ENCODE measurements at regions not wholly inside any gene's neighbourhood (a gene's known extent, or its start where the extent isn't known, plus 50 kb on each side); places are given as distances from the start of the nearest gene placed in this dataset.

DNA sequence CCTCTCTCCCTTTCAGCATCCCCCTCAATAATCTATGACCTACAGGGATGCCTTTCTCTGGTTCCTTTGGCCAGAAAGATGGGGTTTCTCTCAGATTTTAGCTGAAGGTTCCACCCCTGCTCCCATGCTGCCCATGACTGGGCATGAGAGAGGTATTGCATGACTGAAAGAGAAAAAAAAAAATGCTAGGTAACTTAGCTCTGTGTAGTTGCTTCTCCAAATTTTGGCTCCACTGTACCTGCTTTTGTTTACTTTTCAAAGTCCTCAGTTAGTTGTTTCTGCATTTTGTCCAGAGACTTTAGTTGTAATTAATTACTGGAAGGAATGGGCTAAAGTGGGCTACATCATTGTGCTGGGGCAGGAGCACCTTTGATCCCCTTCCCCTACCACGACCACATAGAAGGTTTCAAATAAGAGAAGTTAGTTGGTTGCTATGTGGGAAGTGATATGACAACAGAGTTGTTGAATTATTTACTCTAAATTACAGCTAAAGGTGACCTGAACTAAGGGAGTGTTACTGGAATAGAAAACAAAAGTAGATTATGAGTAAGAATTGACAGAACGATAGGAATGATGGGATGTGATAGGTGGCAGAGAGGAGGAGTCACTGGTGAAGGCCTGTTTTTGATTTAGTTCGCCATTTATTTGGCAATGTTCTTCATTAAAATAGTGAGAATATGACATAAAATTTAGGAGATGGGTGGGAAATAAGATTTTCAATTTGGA is 605.4 kb upstream of the NR2F2 start:
- no peak for ATAC-seq
- intact Hi-C loops (cut with DNase I) = no loop called here
- no peaks in the 10 kb centered on the region for H3K4me1 ChIP-seq
- H3K27me3 ChIP-seq (ENCODE audit: low read depth) = no peaks in the 10 kb centered on the region
- H3K4me3 ChIP-seq = no peak overlapping the region
- no peak for DNase-seq
- H3K27ac ChIP-seq = no peak overlapping the region
- no peaks in the 10 kb centered on the region for H3K36me3 ChIP-seq
- no peak for TF ChIP-seq CTCF (IDR thresholded peaks at IDR 0.05)
- H3K9me3 ChIP-seq = no peaks in the 10 kb centered on the region

DNA sequence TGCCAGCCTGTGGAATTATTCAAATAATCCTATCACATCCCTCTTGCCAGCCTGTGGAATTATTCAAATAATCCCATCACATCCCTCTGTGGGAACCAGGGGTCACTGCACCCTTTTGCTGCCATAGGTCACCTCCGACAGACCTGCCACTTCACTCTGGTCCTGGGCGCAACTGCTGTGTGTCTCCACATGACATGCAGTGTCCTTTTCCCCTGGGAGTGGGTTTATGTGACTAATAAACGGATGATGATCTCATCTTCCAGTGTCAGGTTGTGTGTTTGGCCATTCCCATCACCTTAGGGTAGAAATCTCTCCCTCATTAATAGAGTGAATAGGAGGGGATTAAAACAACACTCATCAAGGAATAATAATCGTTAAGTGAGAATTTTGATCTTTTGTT is 603.6 kb upstream of the NR2F2 start:
- ATAC-seq (no peak), DNase-seq (no peak)
- no peak for TF ChIP-seq CTCF (IDR thresholded peaks at IDR 0.05)
- Histone ChIP-seq H3K27me3 (ENCODE audit: low read depth) (no peaks in the 10 kb centered on the region), H3K27ac (no peak overlapping the region), H3K36me3 (no peaks in the 10 kb centered on the region), H3K4me1 (no peaks in the 10 kb centered on the region), H3K9me3 (no peaks in the 10 kb centered on the region), H3K4me3 (no peak overlapping the region)
- intact Hi-C loops (cut with DNase I) = no loop called here

DNA sequence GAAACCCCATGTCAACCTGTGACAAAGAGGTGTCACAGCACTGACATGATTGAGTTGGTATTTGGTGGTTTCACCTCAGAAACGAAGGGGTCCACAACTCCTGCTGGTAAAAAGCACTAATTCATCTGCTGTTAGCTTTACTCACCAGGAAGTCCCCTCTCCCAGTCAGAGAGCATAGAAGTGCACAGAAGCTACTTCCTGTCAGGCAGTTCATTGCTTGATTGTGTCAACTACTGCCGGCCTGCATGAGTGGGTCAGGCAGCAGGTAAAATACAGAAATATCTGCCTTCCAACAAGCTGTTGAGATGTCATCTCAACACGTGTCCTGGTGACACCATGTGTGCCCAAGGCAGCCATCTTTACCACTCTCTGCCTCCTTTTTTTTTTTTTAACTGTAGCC is 596.6 kb upstream of the NR2F2 start:
- intact Hi-C loops (cut with DNase I) = no loop called here
- DNase-seq = no peak

DNA sequence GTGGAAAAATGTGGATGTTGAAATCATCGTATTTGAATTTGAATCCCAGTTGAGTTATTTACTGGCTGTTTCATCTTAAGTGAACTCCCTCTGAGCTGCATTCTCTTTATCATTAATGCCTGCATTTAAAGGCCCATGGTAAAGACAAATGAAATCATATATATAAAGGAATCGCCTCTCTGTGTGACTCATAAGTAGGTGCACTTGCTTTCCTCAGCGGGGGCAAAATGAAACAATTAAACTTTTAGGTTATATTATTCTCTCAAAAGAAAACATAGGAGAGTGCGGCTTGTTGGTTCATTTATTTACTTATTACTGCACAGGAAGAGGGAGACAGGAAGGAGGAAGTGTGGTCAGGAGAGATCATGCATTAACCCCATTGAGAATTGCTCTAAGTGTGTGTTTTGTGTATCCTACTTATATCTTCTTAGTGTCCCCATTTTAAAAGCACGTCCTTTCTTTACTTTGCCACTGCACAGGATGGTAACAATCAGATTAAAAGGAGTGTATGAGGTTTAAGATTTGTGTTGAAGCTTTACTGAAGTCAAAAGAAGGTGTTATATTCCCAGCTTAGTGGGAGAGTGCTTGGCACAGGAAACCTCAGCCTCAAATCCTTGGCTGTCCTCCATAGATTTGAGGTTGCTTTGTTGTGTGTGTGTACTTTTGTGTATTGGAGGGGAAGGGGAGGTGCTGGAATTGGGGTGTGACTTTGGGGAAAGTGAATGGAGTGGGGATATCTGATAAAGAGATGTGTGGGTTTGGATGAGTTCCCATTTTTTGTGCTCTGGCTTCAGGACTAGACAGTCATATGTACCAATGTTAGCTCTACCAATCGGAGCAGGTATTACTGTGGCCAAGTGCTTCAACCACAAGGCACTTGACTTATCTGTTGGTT is 595.8 kb upstream of the NR2F2 start:
- Histone ChIP-seq H3K4me1 (no peaks in the 10 kb centered on the region), H3K4me3 (no peak overlapping the region), H3K27ac (no peak overlapping the region), H3K36me3 (no peaks in the 10 kb centered on the region), H3K27me3 (ENCODE audit: low read depth) (no peaks in the 10 kb centered on the region), H3K9me3 (no peaks in the 10 kb centered on the region)
- DNase-seq = no peak
- ATAC-seq = no peak
- no peak for TF ChIP-seq CTCF (IDR thresholded peaks at IDR 0.05)
- intact Hi-C loops (cut with DNase I) = no loop called here

More for the DNA sequence above, 596.6 kb upstream of the NR2F2 start:
- no peaks in the 10 kb centered on the region for H3K27me3 ChIP-seq (ENCODE audit: low read depth)
- no peak for TF ChIP-seq CTCF (IDR thresholded peaks at IDR 0.05)
- H3K4me1 ChIP-seq = no peaks in the 10 kb centered on the region
- H3K36me3 ChIP-seq = no peaks in the 10 kb centered on the region
- H3K27ac ChIP-seq = no peak overlapping the region
- no peaks in the 10 kb centered on the region for H3K9me3 ChIP-seq
- no peak for ATAC-seq
- no peak overlapping the region for H3K4me3 ChIP-seq

GRCh38 chr15:95737060-95737459 is 593.4 kb upstream of the NR2F2 start:
- no peak for TF ChIP-seq CTCF (IDR thresholded peaks at IDR 0.05)
- no peaks in the 10 kb centered on the region for H3K27me3 ChIP-seq (ENCODE audit: low read depth)
- intact Hi-C loops (cut with DNase I) = no loop called here

More at GRCh38 chr15:95737060-95737459, 593.4 kb upstream of the NR2F2 start:
- H3K9me3 ChIP-seq = no peaks in the 10 kb centered on the region
- H3K4me1 ChIP-seq = no peaks in the 10 kb centered on the region
- no peak overlapping the region for H3K27ac ChIP-seq
- DNase-seq = no peak
- no peak for ATAC-seq
- H3K36me3 ChIP-seq = no peaks in the 10 kb centered on the region
- H3K4me3 ChIP-seq = no peak overlapping the region

Measured in lower lobe of right lung (tissue), 2 donors.